ENCODE measurements at regions not wholly inside any gene's neighbourhood (a gene's known extent, or its start where the extent isn't known, plus 50 kb on each side); places are given as distances from the start of the nearest gene placed in this dataset.

- intact Hi-C loops (cut with micrococcal nuclease; ENCODE audit: unreplicated experiment): no loop called here
- Histone ChIP-seq H4K20me1 (ENCODE audit: insufficient read depth) (no peaks in the 10 kb centered on the region), H3K27ac (no peak overlapping the region), H3K36me3 (ENCODE audit: low read depth) (no peaks in the 10 kb centered on the region), H3K4me3 (no peak overlapping the region), H3K27me3 (ENCODE audit: insufficient read depth, low read depth) (no peaks in the 10 kb centered on the region), H3K4me1 (replicated peaks; ENCODE audit: insufficient read depth) (no peaks in the 10 kb centered on the region), H3K9me2 (ENCODE audit: insufficient read depth) (no peaks in the 10 kb centered on the region), H3K79me2 (ENCODE audit: low read depth) (no peaks in the 10 kb centered on the region), H3K4me2 (no peak overlapping the region), H2AFZ (no peak overlapping the region), H3K9me3 (ENCODE audit: insufficient read depth, low read depth) (no peaks in the 10 kb centered on the region), H3F3A (ENCODE audit: insufficient read depth, low read depth) (no peaks in the 10 kb centered on the region)
- TF ChIP-seq EZH2 (IDR thresholded peaks at IDR 0.05; ENCODE audit: low read depth) (no peak), CTCF (conservative IDR thresholded peaks at IDR 0.05) (no peak)
- ChIA-PET POLR2A (ENCODE audit: unreplicated experiment) (no interaction called here), CTCF (no interaction called here)
- DNase-seq: no peak
- no TSS peak for BruUV-seq (replicated peaks)
Observed at GRCh38 chr13:86142080-86142479, 342.9 kb upstream of the SLITRK6 start.

GRCh38 chr13:86135856-86136255 lies 336.6 kb upstream of the SLITRK6 start:
- no peak for DNase-seq
- H3K27me3 ChIP-seq (ENCODE audit: insufficient read depth, low read depth): no peaks in the 10 kb centered on the region
- no peaks in the 10 kb centered on the region for H3K79me2 ChIP-seq (ENCODE audit: low read depth)
- H3K36me3 ChIP-seq (ENCODE audit: low read depth): no peaks in the 10 kb centered on the region
- no peaks in the 10 kb centered on the region for H3K4me1 ChIP-seq (replicated peaks; ENCODE audit: insufficient read depth)
- intact Hi-C loops (cut with micrococcal nuclease; ENCODE audit: unreplicated experiment): no loop called here
- no peak overlapping the region for H3K4me2 ChIP-seq
- no peaks in the 10 kb centered on the region for H3K9me2 ChIP-seq (ENCODE audit: insufficient read depth)
- ChIA-PET POLR2A (ENCODE audit: unreplicated experiment) (no interaction called here), CTCF (no interaction called here)
- H3K27ac ChIP-seq: no peak overlapping the region
- H4K20me1 ChIP-seq (ENCODE audit: insufficient read depth): no peaks in the 10 kb centered on the region
- H3K4me3 ChIP-seq: no peak overlapping the region
- no TSS peak for BruUV-seq (replicated peaks)
- TF ChIP-seq CTCF (conservative IDR thresholded peaks at IDR 0.05) (no peak), EZH2 (IDR thresholded peaks at IDR 0.05; ENCODE audit: low read depth) (no peak)
- no peaks in the 10 kb centered on the region for H3F3A ChIP-seq (ENCODE audit: insufficient read depth, low read depth)
- no peaks in the 10 kb centered on the region for H3K9me3 ChIP-seq (ENCODE audit: insufficient read depth, low read depth)
- H2AFZ ChIP-seq: no peak overlapping the region

GRCh38 chr13:86121881-86122280 lies 322.7 kb upstream of the SLITRK6 start:
- CTCF ChIA-PET: no interaction called here
- Histone ChIP-seq H3K4me3 (no peak overlapping the region), H3K27me3 (ENCODE audit: insufficient read depth, low read depth) (no peaks in the 10 kb centered on the region), H4K20me1 (ENCODE audit: insufficient read depth) (no peaks in the 10 kb centered on the region), H3K79me2 (ENCODE audit: low read depth) (no peaks in the 10 kb centered on the region), H3K4me2 (no peak overlapping the region), H3F3A (ENCODE audit: insufficient read depth, low read depth) (no peaks in the 10 kb centered on the region), H3K36me3 (ENCODE audit: low read depth) (no peaks in the 10 kb centered on the region), H3K4me1 (replicated peaks; ENCODE audit: insufficient read depth) (no peaks in the 10 kb centered on the region), H3K9me2 (ENCODE audit: insufficient read depth) (no peaks in the 10 kb centered on the region; the same call in 1 of the 2 replicates), H3K9me3 (ENCODE audit: insufficient read depth, low read depth) (no peaks in the 10 kb centered on the region), H3K27ac (no peak overlapping the region), H2AFZ (no peak overlapping the region)
- BruUV-seq (replicated peaks): no TSS peak
- TF ChIP-seq CTCF (conservative IDR thresholded peaks at IDR 0.05): no peak
- no peak for TF ChIP-seq EZH2 (IDR thresholded peaks at IDR 0.05; ENCODE audit: low read depth)
- DNase-seq: no peak
- intact Hi-C loops (cut with micrococcal nuclease; ENCODE audit: unreplicated experiment): no loop called here
- POLR2A ChIA-PET (ENCODE audit: unreplicated experiment): no interaction called here

Measured in PC-9 (cell line).